PFSK-1 (cell line): ENCODE measurements at regions not wholly inside any gene's neighbourhood (a gene's known extent, or its start where the extent isn't known, plus 50 kb on each side); places are given as distances from the start of the nearest gene placed in this dataset.

Experiments
- FOXP2 ChIP-seq: optimal IDR thresholded peaks from 2 replicates; pipeline ENCODE3; 2011; ENCODE audit warnings: borderline replicate concordance, control low read depth, inconsistent platforms; ENCODE audit not compliant: insufficient read depth; ENCODE audit errors: extremely low read length, extremely low read depth
- POLR2AphosphoS5 ChIP-seq: IDR thresholded peaks from 2 replicates; pipeline ENCODE4 v1.6.1; 2012; ENCODE audit warnings: low read depth, mild to moderate bottlenecking, control low read depth, low read length, moderate library complexity
- SIN3A ChIP-seq: IDR thresholded peaks from 2 replicates; pipeline ENCODE4 v1.6.1; 2012; ENCODE audit warnings: mild to moderate bottlenecking, low read length, moderate library complexity, borderline replicate concordance; ENCODE audit not compliant: insufficient read depth
- TAF1 ChIP-seq: IDR thresholded peaks from 2 replicates; pipeline ENCODE4 v1.6.1; 2012; ENCODE audit warnings: low read length, control low read depth, borderline replicate concordance; ENCODE audit not compliant: insufficient read depth
- TF ChIP-seq, protein P1 (sequence below), 2 experiments: IDR thresholded peaks; 2 replicates each; pipeline versions ENCODE4 v1.6.1 to v1.8.0; 2011 to 2012; ENCODE audit warnings: low read depth in 2 of 2, low read length in 2 of 2, control low read depth in 1 of 2, inconsistent platforms in 1 of 2, mild to moderate bottlenecking in 1 of 2, moderate library complexity in 1 of 2; ENCODE audit not compliant: insufficient read depth in 1 of 2

GRCh38 chr1:238898856-238899255 is 487.5 kb upstream of the CHRM3 start:
- no peak for TF ChIP-seq POLR2AphosphoS5
- no peak for TF ChIP-seq TAF1
- no peak for TF ChIP-seq SIN3A
- TF ChIP-seq, protein P1, sequence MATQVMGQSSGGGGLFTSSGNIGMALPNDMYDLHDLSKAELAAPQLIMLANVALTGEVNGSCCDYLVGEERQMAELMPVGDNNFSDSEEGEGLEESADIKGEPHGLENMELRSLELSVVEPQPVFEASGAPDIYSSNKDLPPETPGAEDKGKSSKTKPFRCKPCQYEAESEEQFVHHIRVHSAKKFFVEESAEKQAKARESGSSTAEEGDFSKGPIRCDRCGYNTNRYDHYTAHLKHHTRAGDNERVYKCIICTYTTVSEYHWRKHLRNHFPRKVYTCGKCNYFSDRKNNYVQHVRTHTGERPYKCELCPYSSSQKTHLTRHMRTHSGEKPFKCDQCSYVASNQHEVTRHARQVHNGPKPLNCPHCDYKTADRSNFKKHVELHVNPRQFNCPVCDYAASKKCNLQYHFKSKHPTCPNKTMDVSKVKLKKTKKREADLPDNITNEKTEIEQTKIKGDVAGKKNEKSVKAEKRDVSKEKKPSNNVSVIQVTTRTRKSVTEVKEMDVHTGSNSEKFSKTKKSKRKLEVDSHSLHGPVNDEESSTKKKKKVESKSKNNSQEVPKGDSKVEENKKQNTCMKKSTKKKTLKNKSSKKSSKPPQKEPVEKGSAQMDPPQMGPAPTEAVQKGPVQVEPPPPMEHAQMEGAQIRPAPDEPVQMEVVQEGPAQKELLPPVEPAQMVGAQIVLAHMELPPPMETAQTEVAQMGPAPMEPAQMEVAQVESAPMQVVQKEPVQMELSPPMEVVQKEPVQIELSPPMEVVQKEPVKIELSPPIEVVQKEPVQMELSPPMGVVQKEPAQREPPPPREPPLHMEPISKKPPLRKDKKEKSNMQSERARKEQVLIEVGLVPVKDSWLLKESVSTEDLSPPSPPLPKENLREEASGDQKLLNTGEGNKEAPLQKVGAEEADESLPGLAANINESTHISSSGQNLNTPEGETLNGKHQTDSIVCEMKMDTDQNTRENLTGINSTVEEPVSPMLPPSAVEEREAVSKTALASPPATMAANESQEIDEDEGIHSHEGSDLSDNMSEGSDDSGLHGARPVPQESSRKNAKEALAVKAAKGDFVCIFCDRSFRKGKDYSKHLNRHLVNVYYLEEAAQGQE (IDR thresholded peaks at IDR 0.05; ENCODE audit: insufficient read depth in 1 of 2, low read depth in 2 of 2, low read length in 2 of 2): no peak
- TF ChIP-seq FOXP2: no peak

DNA sequence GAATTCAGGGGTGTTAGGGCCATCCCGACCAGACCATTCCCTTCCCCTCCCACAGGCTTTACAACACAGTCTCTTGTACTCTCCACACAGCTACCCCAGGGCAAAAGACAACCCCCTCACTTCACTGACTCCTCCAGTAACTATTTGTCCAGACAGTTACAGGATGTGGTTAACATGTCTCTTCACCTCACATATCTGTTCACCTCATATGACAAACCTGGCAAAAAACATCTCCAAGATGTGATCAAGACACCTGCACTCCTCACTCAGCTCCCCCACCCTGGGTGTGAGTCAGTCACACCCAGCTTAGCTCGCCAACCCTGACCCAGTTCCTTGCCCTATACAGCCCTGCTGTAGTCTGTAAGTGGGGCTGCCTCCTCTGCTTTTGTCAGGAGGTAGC is 490.5 kb upstream of the CHRM3 start:
- TF ChIP-seq SIN3A: no peak
- no peak for TF ChIP-seq FOXP2
- TF ChIP-seq TAF1: no peak
- no peak for TF ChIP-seq POLR2AphosphoS5
- TF ChIP-seq, protein P1 (IDR thresholded peaks at IDR 0.05; ENCODE audit: insufficient read depth in 1 of 2, low read depth in 2 of 2, low read length in 2 of 2): no peak

DNA sequence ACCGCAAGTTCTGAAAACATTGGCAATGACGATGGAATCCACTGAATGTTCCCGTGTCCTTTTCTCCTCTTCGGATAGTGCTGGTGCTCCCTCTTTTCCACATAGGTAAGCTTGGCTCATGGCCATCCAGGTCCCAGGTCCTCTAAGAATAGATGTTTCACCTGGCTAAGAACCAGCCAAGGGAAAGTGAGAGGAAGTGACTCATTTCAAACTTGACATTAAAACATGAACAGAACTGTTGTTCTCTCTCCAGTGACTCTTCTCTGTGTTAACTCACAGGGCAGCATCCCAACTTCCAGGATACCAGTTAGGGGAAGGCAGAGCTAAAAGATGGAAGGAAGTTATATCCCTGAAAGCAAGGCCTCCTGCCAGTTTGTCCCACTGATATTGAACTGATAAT is 493.8 kb upstream of the CHRM3 start:
- TF ChIP-seq TAF1: no peak
- no peak for TF ChIP-seq POLR2AphosphoS5
- TF ChIP-seq SIN3A: no peak
- TF ChIP-seq FOXP2: no peak
- TF ChIP-seq, protein P1 (IDR thresholded peaks at IDR 0.05; ENCODE audit: insufficient read depth in 1 of 2, low read depth in 2 of 2, low read length in 2 of 2): no peak

GRCh38 chr1:238861342-238862066 is 524.9 kb upstream of the CHRM3 start:
- TF ChIP-seq SIN3A (no peak), FOXP2 (no peak), POLR2AphosphoS5 (no peak), TAF1 (no peak)
- TF ChIP-seq, protein P1 (IDR thresholded peaks at IDR 0.05; ENCODE audit: insufficient read depth in 1 of 2, low read depth in 2 of 2, low read length in 2 of 2): no peak

GRCh38 chr1:238833919-238834318 is 552.4 kb upstream of the CHRM3 start:
- TF ChIP-seq, protein P1 (IDR thresholded peaks at IDR 0.05; ENCODE audit: insufficient read depth in 1 of 2, low read depth in 2 of 2, low read length in 2 of 2): no peak
- no peak for TF ChIP-seq FOXP2
- TF ChIP-seq POLR2AphosphoS5: no peak
